Breast epithelium (tissue), 3 donors: ENCODE measurements at regions not wholly inside any gene's neighbourhood (a gene's known extent, or its start where the extent isn't known, plus 50 kb on each side); places are given as distances from the start of the nearest gene placed in this dataset.

Source experiments
- POLR2A ChIP-seq: fragments of 450-650 bp; IDR thresholded peaks from one replicate; pipeline ENCODE4 v1.6.1; 2016; ENCODE audit warnings: antibody characterized with exemption, mild to moderate bottlenecking, moderate library complexity
- POLR2AphosphoS5 ChIP-seq, 3 donors: sonication (generic); formaldehyde crosslinking; IDR thresholded peaks; one replicate each; pipeline ENCODE4 v1.6.1; 2017; ENCODE audit warnings: antibody characterized with exemption in 3 of 3
- TF ChIP-seq, protein P1 (sequence below), 3 donors: fragments of 450-650 bp; IDR thresholded peaks; one replicate each; pipeline ENCODE4 v1.5.1; 2016 to 2017; ENCODE audit warnings: antibody characterized with exemption in 3 of 3, mild to moderate bottlenecking in 3 of 3, moderate library complexity in 3 of 3

DNA sequence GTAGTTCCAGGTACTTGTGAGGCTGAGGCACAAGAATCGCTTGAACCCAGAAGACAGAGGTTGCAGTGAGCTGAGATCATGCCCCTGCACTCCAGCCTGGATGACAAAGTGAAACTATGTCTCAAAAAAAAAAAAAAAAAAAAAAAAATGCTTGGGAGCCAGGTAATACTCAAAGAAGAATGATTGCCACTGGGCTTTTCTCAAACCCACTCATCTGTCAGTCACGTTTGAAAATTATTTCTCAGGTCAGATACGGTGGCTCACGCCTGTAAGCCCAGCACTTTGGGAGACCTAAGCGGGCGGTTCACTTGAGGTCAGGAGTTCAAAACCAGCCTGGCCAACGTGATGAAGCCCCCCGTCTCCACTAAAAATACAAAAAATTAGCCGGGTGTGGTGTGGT is 155.7 kb downstream of the RELL1 start:
- no peak for TF ChIP-seq POLR2AphosphoS5 (IDR thresholded peaks at IDR 0.05)
- TF ChIP-seq, protein P1, sequence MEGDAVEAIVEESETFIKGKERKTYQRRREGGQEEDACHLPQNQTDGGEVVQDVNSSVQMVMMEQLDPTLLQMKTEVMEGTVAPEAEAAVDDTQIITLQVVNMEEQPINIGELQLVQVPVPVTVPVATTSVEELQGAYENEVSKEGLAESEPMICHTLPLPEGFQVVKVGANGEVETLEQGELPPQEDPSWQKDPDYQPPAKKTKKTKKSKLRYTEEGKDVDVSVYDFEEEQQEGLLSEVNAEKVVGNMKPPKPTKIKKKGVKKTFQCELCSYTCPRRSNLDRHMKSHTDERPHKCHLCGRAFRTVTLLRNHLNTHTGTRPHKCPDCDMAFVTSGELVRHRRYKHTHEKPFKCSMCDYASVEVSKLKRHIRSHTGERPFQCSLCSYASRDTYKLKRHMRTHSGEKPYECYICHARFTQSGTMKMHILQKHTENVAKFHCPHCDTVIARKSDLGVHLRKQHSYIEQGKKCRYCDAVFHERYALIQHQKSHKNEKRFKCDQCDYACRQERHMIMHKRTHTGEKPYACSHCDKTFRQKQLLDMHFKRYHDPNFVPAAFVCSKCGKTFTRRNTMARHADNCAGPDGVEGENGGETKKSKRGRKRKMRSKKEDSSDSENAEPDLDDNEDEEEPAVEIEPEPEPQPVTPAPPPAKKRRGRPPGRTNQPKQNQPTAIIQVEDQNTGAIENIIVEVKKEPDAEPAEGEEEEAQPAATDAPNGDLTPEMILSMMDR (IDR thresholded peaks at IDR 0.05): no peak
- TF ChIP-seq POLR2A: no peak
